ENCODE measurements at regions not wholly inside any gene's neighbourhood (a gene's known extent, or its start where the extent isn't known, plus 50 kb on each side); places are given as distances from the start of the nearest gene placed in this dataset.

- TF ChIP-seq, protein P1, sequence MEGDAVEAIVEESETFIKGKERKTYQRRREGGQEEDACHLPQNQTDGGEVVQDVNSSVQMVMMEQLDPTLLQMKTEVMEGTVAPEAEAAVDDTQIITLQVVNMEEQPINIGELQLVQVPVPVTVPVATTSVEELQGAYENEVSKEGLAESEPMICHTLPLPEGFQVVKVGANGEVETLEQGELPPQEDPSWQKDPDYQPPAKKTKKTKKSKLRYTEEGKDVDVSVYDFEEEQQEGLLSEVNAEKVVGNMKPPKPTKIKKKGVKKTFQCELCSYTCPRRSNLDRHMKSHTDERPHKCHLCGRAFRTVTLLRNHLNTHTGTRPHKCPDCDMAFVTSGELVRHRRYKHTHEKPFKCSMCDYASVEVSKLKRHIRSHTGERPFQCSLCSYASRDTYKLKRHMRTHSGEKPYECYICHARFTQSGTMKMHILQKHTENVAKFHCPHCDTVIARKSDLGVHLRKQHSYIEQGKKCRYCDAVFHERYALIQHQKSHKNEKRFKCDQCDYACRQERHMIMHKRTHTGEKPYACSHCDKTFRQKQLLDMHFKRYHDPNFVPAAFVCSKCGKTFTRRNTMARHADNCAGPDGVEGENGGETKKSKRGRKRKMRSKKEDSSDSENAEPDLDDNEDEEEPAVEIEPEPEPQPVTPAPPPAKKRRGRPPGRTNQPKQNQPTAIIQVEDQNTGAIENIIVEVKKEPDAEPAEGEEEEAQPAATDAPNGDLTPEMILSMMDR (IDR thresholded peaks at IDR 0.05; ENCODE audit: low read depth, low read length), result no peak
- no peak for DNase-seq (ENCODE audit: extremely low read depth, low read depth)
These were observed 256.8 kb upstream of the IRX4 start for GRCh38 chr5:2139478-2139877.

DNA sequence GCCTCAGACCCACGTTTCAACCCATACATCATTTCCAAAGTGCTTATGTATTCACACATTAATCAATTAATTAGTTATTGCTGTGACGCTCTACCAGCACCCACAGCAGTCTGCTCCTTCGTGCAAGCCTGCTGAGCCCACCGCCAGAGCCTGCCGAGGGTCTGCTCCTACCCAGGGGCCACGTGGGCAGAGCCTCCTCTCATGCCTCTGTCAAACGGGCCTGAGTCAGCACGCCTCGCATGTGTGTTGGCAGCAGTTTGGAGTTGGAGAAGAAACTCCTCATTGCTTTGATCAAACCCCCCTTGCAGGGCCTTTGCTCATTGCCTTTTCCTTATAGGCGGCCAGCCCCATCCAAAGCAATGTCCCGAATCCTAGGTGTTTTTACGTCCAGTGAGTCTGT lies 256.2 kb upstream of the IRX4 start:
- TF ChIP-seq, protein P1 (IDR thresholded peaks at IDR 0.05; ENCODE audit: low read depth, low read length), result no peak
- DNase-seq (ENCODE audit: extremely low read depth, low read depth), result no peak

- TF ChIP-seq, protein P1 (IDR thresholded peaks at IDR 0.05; ENCODE audit: low read depth, low read length), result no peak
- no peak for DNase-seq (ENCODE audit: extremely low read depth, low read depth)
These were observed 254.8 kb upstream of the IRX4 start for GRCh38 chr5:2137444-2138050.

DNA sequence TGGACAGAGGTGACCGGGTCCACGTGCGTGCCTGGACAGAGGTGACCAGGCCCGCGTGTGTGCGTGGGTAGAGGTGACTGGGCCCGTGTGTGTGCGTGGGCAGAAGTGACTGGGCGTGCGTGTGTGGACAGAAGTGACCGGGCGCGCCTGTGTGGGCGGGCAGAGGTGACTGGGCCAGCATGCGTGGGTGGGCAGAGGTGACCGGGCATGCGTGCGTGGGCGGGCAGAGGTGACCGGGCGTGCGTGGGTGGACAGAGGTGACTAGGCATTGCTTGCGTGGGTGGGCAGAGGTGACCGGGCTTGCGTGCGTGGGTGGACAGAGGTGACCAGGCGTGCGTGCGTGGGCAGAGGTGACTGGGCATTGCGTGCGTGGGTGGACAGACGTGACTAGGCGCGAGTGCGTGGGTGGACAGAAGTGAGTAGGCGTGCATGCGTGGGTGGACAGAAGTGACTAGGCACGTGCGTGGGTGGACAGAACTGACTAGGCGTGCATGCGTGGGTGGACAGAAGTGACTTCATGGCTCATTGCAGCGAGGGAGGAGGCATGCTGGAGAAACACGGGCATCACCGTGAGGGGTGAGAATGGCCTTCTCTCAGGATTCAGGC lies 254.1 kb upstream of the IRX4 start:
- TF ChIP-seq, protein P1 (IDR thresholded peaks at IDR 0.05; ENCODE audit: low read depth, low read length), result no peak
- DNase-seq (ENCODE audit: extremely low read depth, low read depth), result no peak

DNA sequence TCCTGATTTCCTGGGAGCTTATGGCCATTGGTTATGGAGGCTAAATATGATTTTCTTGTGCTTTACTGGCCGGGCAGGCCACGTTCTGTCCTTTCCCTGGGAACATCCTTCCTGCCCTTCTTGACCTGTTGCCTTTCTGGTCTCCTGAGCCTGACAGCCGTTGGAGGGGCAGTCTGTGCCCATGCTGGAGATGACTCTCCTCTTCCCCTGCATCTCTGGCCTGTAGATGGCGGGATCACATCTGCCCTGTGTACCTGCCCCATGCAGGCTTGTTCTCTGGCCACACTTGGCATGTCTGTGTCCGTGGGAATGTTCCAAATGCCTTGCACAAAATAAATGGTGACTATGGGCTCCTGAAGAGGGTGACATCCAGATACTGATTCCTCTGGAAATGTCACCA lies 253.1 kb upstream of the IRX4 start:
- no peak for DNase-seq (ENCODE audit: extremely low read depth, low read depth)
- TF ChIP-seq, protein P1 (IDR thresholded peaks at IDR 0.05; ENCODE audit: low read depth, low read length), result no peak

DNA sequence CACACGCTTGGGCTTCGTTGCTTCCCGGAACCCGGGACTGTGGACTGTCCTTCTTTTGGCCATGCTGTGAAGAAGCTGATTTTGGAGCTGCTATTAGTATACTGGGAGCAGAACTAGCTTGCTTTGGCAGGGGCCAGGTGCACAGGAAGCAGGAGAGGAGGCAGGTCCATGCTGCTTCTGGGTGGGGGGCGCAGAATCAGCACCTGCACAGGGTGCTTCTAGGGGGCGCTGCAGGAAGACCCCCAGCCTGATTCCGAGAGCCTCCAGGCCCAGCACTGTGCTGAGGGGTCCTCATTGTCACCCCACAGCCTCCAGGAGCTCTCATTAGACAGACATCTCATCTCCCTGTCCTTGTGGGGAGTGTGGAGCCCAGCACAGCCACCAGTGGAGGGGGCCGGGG lies 252.6 kb upstream of the IRX4 start:
- TF ChIP-seq, protein P1 (IDR thresholded peaks at IDR 0.05; ENCODE audit: low read depth, low read length), result no peak
- no peak for DNase-seq (ENCODE audit: extremely low read depth, low read depth)

GRCh38 chr5:2134543-2135292 lies 252.0 kb upstream of the IRX4 start:
- no peak for DNase-seq (ENCODE audit: extremely low read depth, low read depth)
- TF ChIP-seq, protein P1 (IDR thresholded peaks at IDR 0.05; ENCODE audit: low read depth, low read length), result no peak

All from AG09319 (cell line).